Peyer's patch (tissue), 4 donors: ENCODE measurements at regions not wholly inside any gene's neighbourhood (a gene's known extent, or its start where the extent isn't known, plus 50 kb on each side); places are given as distances from the start of the nearest gene placed in this dataset.

Experiments used
- DNase-seq, 3 donors: peaks; one replicate each; pipeline ENCODE4 v3.0.0-alpha.2; 2017 to 2019
- H3K27ac ChIP-seq, 4 donors: fragments of 200-600 bp; sonication (generic); one replicate each; pipeline ENCODE4 v1.5.1; 2016 to 2019
- H3K27me3 ChIP-seq, 2 donors: fragments of 200-600 bp; sonication (generic); one replicate each; pipeline ENCODE4 v1.5.1; 2019
- H3K36me3 ChIP-seq, 3 donors: fragments of 200-600 bp; sonication (generic); one replicate each; pipeline ENCODE4 v1.5.1; 2016 to 2019
- H3K4me1 ChIP-seq, 4 donors: fragments of 200-600 bp; sonication (generic); one replicate each; pipeline ENCODE4 v1.5.1; 2016 to 2019
- H3K4me3 ChIP-seq, 4 donors: fragments of 200-600 bp; sonication (generic); 1 replicate in 3 of 4; 2 replicates in 1 of 4; pipeline ENCODE4 v1.5.1; 2016 to 2019; ENCODE audit warnings: mild to moderate bottlenecking in 1 of 4
- H3K9me3 ChIP-seq, 4 donors: fragments of 200-600 bp; sonication (generic); one replicate each; pipeline ENCODE4 v1.5.1; 2016 to 2019; ENCODE audit warnings: mild to moderate bottlenecking in 1 of 4
- POLR2A ChIP-seq, 2 donors: fragments of 450-650 bp; IDR thresholded peaks; one replicate each; pipeline ENCODE4 v1.5.1; 2017; ENCODE audit warnings: antibody characterized with exemption in 2 of 2, mild to moderate bottlenecking in 2 of 2, moderate library complexity in 2 of 2
- TF ChIP-seq, protein P1 (sequence below), 6 experiments: fragments of 450-650 bp in 4 of 6; fragments of 200-600 bp in 2 of 6; sonication (generic) in 1 of 6; IDR thresholded peaks; one replicate each; pipeline ENCODE4 v1.5.1; 2017 to 2019; ENCODE audit warnings: antibody characterized with exemption in 6 of 6, mild to moderate bottlenecking in 3 of 6, moderate library complexity in 1 of 6

DNA sequence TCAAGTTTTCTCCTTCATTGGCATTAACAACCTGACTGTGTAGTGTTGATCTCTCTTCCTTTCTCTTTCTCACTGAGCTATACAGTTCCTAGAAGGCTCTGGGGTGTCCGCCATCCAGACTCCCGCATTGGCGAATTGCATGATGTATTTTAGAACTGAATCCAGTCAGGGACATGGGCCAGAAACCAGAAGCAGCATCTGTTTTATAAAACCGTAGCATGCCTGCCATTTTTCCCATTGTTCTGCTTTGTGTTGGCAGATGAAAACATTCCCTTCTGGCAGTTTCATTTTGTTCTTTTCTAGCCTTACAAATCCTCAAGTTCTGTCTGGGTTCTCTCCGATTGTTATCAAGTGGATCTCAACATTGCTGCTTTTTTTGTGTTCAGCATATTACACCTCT lies 268.3 kb upstream of the SEL1L start:
- no peak for DNase-seq
- H3K4me1 ChIP-seq, result no peaks in the 10 kb centered on the region
- H3K36me3 ChIP-seq, result no peaks in the 10 kb centered on the region
- no peak overlapping the region for H3K4me3 ChIP-seq
- no peaks in the 10 kb centered on the region for H3K9me3 ChIP-seq
- TF ChIP-seq, protein P1, sequence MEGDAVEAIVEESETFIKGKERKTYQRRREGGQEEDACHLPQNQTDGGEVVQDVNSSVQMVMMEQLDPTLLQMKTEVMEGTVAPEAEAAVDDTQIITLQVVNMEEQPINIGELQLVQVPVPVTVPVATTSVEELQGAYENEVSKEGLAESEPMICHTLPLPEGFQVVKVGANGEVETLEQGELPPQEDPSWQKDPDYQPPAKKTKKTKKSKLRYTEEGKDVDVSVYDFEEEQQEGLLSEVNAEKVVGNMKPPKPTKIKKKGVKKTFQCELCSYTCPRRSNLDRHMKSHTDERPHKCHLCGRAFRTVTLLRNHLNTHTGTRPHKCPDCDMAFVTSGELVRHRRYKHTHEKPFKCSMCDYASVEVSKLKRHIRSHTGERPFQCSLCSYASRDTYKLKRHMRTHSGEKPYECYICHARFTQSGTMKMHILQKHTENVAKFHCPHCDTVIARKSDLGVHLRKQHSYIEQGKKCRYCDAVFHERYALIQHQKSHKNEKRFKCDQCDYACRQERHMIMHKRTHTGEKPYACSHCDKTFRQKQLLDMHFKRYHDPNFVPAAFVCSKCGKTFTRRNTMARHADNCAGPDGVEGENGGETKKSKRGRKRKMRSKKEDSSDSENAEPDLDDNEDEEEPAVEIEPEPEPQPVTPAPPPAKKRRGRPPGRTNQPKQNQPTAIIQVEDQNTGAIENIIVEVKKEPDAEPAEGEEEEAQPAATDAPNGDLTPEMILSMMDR (IDR thresholded peaks at IDR 0.05), result no peak
- TF ChIP-seq POLR2A (IDR thresholded peaks at IDR 0.05), result no peak
- no peak overlapping the region for H3K27ac ChIP-seq
- no peaks in the 10 kb centered on the region for H3K27me3 ChIP-seq

DNA sequence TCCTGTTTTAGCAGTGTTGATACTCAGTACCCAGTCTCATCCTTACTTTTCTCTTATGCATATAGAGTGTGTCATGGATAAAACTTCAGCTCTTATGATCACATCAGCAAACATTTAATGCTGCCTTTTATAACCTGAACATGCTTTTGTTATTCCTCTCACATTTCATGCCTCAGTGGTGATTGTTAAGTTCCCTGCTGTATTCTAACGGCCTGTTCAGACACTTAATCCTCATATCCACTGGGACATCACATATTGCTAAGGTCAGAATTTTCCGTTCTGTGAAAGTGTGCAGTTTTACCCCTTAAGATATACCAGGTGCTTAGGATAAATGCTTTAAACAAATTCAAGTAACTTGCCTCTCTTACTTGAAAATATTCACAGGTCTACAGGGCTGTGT lies 268.7 kb upstream of the SEL1L start:
- Histone ChIP-seq H3K27me3 (no peaks in the 10 kb centered on the region), H3K27ac (no peak overlapping the region), H3K36me3 (no peaks in the 10 kb centered on the region), H3K4me1 (no peaks in the 10 kb centered on the region), H3K4me3 (no peak overlapping the region), H3K9me3 (peaks cover 0 to 3% (median 0%) of the 10 kb centered on the region in 4 donors)
- TF ChIP-seq, protein P1 (IDR thresholded peaks at IDR 0.05), result no peak
- TF ChIP-seq POLR2A (IDR thresholded peaks at IDR 0.05), result no peak
- DNase-seq, result no peak

DNA sequence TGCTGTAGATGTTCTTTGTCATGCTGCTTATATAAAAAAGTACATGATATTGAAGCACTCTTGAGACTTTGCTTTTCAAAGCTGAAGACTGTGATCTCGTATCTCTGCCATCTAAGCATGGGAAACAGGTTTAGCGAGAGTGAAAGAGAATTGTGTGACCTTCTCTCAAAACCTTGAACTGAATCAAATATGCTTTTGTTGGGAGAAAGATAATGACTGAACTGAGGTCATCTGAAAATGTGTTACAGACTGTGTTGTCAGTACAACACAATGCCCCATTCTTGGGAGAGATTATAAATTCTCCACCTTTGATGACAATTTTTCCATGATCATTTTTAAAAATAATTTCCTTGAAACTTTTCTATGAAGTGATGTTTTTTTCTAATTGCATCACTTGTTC lies 272.1 kb upstream of the SEL1L start:
- DNase-seq, result no peak
- TF ChIP-seq POLR2A (IDR thresholded peaks at IDR 0.05), result no peak
- TF ChIP-seq, protein P1 (IDR thresholded peaks at IDR 0.05), result no peak

DNA sequence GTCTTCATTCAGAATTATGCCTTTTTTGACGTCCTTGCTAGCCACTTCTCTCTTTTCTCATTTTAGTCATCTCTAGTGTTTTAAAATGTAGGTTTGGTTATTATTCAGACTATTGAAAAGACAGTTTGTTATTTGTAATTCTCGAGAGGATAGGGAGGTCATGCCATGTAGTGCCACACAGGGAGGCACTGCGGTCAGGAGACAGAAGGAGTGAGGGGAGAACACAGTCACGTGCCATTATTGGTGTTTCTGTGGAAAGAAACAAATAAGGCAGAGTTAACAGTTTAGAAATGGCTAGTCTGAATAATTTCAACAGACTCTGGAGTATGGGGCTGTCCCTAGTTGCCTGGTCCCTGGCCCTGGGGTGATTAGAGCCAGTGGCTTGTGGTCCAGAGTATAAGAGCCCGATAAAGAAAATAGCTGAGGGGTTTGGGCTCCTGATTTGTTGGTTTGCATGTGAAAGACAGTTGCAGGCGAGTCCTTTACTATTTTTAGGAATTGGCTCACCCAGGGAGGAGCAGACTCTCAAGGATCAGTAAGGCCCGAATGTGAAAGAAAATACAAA lies 278.1 kb upstream of the SEL1L start:
- TF ChIP-seq, protein P1 (IDR thresholded peaks at IDR 0.05), result no peak
- no peak for TF ChIP-seq POLR2A (IDR thresholded peaks at IDR 0.05)
- H3K27ac ChIP-seq, result no peak overlapping the region

More for the DNA sequence above, 272.1 kb upstream of the SEL1L start:
- Histone ChIP-seq H3K27ac (no peak overlapping the region), H3K27me3 (no peaks in the 10 kb centered on the region), H3K36me3 (no peaks in the 10 kb centered on the region), H3K4me3 (no peak overlapping the region), H3K9me3 (peaks cover 0 to 8% (median 0%) of the 10 kb centered on the region in 4 donors), H3K4me1 (no peaks in the 10 kb centered on the region)

DNA sequence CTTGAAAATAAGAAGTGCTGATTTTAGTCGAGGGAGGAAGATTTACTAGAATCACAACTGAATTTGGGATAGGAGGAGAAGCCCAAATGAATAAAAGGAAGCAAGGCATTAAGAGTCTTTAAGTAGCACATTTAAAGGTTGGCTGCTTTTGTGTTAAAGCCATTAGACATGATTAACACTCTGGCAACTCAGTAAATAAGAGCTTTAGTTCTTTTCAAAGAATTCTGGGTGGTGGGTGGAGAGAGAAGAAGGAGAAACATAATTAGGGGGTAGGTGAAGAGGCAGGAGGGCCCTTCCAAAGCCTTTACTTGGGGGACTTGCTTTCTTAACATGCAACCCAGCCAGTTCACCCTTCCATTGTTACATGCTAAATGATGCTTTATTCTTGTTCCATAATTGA lies 284.6 kb upstream of the SEL1L start:
- no peaks in the 10 kb centered on the region for H3K27me3 ChIP-seq
- no peaks in the 10 kb centered on the region for H3K36me3 ChIP-seq
- TF ChIP-seq, protein P1 (IDR thresholded peaks at IDR 0.05), result no peak
- no peak for TF ChIP-seq POLR2A (IDR thresholded peaks at IDR 0.05)
- DNase-seq, result no peak
- H3K4me1 ChIP-seq, result no peaks in the 10 kb centered on the region
- H3K9me3 ChIP-seq, result no peaks in the 10 kb centered on the region
- no peak overlapping the region for H3K4me3 ChIP-seq
- H3K27ac ChIP-seq, result no peak overlapping the region

More for the DNA sequence above, 278.1 kb upstream of the SEL1L start:
- Histone ChIP-seq H3K9me3 (peaks cover 0 to 8% (median 0%) of the 10 kb centered on the region in 4 donors), H3K36me3 (no peaks in the 10 kb centered on the region), H3K27me3 (no peaks in the 10 kb centered on the region), H3K4me1 (no peaks in the 10 kb centered on the region), H3K4me3 (no peak overlapping the region)
- no peak for DNase-seq

DNA sequence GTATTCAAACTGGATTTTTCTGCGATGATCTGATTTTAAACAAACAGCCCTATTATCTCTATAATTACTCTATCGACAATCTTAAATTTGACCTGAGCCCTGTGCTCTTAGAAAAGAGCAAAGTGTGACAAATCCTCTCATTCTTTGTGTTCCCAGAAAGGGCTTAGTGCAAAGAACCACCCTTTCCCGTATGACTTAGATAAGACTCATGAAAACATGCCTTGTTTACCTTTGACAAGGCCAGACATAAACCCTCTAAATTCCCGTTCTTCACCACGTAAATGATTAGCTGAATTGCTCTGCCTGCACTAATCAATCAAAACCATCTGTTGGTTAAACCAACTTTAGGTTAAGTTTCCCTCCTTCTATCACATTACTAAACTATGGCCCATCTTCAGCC lies 285.7 kb upstream of the SEL1L start:
- no peaks in the 10 kb centered on the region for H3K36me3 ChIP-seq
- TF ChIP-seq, protein P1 (IDR thresholded peaks at IDR 0.05), result no peak
- no peak for TF ChIP-seq POLR2A (IDR thresholded peaks at IDR 0.05)
- DNase-seq, result no peak
- H3K27ac ChIP-seq, result no peak overlapping the region
- H3K4me3 ChIP-seq, result no peak overlapping the region
- H3K4me1 ChIP-seq, result no peaks in the 10 kb centered on the region
- no peaks in the 10 kb centered on the region for H3K27me3 ChIP-seq
- no peaks in the 10 kb centered on the region for H3K9me3 ChIP-seq
